ENCODE measurements at regions not wholly inside any gene's neighbourhood (a gene's known extent, or its start where the extent isn't known, plus 50 kb on each side); places are given as distances from the start of the nearest gene placed in this dataset.
"Not testable (repeated sequence)": the region's sequence is repeated elsewhere in the genome, so short reads cannot be mapped to it uniquely, and the experiment has no call there.

DNA sequence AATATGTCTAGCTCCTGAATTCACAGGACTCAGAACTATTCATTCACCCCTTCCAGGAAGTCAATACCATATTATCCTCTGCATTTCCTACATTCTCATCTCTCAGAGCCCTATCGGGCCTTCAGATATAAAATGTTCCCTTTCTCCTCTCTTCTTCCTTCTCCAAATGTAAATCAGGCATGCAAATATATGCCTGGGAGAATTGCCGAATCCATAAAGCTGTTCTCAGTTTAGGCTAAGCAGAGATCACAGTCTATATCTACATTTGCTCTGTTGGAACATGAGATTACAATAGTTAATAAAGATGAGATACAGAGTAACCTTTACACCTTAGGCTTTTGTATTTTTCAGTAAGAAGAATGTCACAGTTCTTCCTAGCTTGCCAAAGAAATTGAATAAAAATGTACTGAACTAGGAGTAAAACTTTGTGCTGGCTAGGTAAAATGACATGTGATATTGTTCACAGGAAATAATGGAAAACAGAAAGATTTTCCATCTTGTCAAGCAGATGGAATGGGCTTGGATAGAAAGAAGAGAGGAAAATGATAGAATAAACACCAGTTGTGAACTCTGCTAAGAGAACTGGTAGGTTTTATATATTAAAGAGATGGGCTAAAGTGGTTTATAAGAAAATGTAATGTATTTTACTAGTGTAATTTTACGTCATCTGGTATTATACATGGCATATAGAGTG is 161.5 kb downstream of the NRIP1 start:
- no peak for DNase-seq

DNA sequence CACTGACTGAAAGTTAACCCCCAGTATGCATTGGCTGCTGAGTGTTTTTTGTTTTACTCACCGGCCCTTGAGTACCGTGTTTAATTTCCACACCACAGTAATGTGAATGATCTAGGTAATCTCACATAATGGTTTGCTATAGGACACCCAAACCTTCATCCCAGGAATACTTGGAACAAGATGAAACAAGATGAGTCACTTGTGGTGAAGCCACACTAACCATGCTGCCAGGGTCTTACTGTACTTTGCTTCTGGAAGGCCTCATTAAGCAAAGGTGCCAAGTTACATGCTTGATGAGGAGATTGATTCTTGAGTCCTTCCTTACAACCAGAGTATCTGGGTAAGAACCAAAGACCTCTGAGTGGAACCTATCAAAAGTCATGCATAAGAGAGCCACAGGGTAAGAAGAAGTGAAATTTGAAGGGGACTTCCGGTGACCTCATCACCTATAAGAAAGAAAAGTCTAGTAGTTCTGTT is 163.3 kb downstream of the NRIP1 start:
- DNase-seq, result no peak

DNA sequence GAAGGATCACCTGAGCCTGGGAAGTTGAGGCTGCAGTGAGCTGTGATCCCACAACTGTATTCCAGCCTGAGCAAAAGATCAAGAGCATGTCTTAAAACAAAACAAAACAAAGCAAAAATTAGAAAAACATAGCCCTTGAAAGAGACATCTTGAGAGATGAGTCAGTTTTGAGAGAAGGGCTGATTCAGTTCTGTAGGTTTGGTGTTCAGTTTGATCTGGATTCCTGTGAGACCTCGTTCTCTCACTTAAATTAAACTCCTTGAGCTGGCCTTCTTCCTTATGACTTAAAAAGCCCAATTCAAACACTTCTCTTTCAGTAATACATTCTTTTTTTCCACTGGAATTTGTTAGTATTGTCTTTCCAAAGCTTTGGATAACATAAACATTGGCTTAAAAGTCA is 164.2 kb downstream of the NRIP1 start:
- DNase-seq, result no peak

DNA sequence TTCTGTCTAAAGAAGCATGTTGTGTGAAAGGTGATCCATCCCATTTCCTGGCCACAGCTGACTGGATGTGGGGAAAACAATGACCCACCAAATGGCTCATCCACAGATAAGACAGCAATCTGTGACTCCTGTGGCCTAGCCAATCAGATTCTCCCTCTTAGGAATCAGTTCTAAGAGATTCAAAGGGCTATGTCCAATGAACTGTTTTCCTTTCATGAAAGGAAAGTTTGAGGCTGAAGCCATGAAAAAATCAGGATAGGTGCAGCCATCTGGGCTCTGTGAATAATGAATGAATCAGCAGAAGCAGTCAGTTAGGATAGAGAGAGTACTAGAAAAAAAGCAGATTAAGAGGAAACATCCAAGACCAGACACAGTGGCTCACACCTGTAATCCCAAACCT is 164.7 kb downstream of the NRIP1 start:
- DNase-seq, result no peak

DNA sequence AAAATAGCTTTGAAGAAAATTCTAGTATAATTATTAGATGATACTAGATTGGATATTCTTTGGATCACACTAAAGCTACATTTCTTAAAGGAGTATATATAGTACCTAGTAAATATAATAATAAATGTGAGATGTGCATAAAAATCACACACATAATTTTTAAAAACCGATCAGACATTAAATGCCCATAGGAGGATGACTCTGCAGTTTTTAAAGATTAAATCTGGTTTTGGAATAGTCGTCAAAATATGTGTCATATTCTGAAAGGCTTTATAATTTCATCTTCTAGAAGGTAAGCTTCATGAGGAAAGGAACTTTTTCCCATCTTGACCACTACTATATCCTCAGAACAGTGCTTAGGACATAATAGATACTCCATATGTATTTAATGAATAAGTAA is 169.0 kb downstream of the NRIP1 start:
- DNase-seq, result no peak

DNA sequence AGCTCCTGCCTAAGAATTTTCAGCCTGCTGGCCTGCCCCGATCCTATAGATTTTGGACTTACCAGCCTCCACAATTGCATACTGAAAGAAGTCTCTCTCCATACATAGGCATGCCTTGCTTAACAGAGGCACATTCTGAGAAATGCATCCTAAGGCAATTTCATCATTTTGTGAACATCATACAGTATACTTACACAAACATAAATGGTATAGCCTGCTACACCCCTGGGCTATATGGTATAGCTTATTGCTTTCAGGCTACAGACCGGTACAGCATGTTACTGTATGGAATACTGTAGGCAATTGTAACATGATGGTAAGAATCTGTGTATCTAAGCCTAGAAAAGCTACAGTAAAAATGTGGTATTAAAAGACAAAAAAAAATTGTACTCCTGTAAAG is 174.7 kb downstream of the NRIP1 start:
- DNase-seq, result no peak

DNA sequence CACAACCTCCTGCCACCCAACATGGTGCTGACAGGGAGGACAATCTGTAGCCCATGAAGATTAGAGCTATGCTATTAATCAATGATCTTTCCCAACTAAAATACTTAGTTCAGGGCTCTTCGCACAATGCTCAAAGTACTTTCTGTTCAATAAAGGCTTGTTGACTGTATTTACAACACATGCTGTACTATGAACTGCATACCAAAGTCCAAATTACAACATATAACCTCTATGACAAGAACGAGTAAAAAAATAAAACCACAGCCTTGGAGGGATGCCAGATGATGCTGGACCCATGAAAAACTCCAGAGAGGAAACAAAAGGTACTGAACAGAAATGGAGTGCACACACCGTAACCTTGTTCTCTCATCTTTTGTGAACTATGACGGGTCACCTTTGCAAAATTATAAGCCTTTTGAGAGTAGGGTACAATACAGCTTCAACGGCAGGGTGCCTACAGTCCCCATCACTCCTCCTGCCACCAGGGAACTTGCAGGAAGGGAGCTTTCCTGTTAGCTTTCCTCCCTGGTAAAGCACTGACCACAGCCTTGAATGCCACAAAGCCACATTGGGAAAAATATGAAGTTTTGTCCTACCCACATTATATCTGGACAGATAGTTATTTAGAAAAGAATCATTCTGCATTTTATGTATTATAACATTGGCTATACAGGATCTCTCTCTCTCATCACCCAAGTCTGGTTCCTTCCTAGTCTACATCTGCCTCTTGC is 175.6 kb downstream of the NRIP1 start:
- no peak for DNase-seq

DNA sequence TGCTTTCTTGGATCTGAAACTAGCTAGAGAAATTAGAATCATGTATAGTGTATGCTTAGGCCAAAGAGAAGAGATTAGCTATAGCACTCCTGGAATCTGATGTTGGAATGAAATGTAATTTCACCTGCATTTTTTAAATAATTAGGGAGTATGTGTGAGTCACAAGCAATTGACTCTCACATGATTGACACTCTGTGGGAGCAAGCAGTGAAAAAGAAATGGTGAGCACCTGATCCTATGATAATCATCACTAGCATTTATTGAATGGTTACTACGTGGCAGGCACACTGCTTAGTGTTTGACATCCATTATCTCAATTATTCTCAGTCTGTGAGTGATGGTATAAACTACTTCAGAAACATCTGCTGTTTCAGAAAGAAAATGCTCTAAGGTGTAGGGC is 176.6 kb downstream of the NRIP1 start:
- no peak for DNase-seq

DNA sequence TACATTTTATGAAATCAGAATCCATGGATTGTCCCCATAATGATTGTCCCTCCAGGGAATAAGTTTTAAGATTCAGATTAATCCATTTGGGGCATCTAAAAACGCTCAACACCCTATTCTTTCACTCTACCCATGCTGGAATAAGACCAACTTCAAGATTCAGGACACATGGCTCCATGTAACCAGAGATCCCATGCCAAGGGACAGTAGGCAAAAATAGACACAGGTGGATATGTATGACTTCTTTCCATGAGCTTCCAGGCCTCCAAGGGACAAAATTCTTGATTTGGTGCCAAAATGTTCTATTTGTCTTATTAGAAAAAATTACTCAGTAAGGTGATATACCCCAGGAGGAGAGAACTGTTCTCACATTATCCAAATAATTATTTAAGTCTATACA is 178.8 kb downstream of the NRIP1 start:
- DNase-seq, result no peak

DNA sequence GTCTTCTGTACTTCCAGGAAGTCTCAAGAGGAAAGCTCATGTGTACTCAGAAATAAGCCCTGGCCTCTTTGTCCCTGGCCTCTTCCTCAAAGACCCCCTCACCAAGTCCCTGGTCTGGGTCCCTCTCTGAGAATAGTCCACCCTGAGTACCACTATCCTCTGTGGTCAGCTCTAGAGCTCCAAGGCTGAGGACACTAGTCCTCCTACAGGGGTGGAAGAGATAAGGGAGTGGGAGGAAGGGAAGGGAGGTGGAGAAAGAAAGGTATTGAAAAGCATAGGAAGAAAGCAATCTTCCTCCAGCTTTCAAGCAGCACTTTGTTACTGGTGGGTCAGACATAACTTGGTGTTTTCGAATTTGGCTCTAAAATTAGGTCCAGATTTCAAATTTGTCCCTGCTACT is 181.4 kb downstream of the NRIP1 start:
- no peak for DNase-seq

DNA sequence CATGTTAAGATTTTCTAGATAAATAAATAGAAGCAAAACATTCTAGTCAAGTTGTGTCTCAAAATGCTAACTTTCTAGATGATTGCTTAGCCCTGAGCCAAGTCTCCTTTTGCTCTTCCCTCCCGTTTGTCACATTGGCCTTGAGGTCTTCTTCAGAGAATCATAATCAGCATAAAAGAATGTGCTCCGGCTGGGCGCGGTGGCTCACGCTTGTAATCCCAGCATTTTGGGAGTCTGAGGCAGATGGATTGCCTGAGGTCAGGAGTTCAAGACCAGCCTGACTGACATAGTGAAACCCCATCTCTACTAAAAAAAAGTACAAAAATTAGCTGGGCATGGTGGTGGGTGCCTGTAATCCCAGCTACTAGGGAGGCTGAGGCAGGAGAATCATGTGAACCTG is 182.3 kb downstream of the NRIP1 start:
- not testable (repeated sequence) for DNase-seq

DNA sequence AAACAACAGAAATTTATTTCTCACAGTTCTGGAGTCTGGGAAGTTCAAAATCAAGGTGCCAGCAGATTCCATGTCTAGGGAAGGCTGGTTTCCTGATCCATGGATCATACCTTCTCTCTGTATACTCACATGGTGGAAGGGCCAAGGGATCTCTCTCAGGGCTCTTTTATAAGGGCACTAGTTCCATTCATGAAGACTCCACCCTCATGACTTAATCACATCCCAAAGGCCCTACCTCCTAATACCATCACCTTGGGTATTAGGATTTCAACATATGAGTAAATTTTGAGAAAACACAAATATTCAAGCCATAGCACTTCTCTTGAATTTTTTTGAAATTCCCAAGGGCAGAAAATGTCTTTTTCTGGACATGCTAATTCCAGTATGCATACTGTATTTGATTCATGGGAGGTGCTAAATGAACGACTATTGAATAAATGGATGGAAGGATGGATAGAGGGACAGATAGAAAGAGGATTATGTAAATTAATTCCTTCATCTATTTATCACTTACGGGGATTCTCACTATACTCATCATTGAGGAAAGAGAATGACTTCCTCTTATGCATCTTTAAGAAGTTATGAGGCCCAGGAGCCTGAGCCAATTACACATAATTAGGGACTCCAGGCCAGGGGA is 182.8 kb downstream of the NRIP1 start:
- DNase-seq, result no peak

DNA sequence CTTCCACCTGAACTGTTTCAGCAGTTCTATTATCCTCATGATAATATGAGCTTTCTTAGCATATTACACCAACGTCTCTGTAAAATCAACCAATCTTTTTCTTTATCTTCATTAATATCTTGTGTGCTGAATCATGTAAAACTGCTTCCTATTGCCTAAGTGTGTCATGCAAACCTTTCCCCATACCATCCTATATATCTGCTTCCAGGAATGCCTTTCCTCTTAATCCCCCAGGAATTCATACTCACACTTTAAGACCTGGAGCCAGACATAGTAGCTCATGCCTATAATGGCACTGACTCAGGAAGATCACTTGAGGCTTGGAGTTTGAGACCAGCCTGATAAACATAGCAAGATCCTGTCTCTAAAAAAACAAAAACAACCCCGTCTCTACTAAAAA is 183.9 kb downstream of the NRIP1 start:
- no peak for DNase-seq

DNA sequence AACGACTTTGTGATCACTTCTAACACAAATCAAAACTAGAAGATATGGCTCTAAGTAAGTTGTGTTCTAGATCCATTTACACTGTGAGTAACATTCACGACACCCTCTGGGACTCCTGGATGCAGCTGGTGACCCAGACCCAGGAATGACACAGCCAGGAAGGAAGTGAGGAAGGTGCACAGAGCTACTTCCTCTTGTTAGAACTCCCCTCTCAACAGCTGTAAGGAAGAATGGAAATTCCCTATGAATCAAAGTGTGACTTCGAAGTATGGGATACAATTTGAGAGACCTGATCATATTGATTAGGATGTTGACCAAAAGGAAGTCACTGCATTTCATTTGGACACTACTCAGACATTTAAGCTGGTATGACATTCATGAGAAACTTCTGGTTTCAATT is 185.3 kb downstream of the NRIP1 start:
- no peak for DNase-seq

DNA sequence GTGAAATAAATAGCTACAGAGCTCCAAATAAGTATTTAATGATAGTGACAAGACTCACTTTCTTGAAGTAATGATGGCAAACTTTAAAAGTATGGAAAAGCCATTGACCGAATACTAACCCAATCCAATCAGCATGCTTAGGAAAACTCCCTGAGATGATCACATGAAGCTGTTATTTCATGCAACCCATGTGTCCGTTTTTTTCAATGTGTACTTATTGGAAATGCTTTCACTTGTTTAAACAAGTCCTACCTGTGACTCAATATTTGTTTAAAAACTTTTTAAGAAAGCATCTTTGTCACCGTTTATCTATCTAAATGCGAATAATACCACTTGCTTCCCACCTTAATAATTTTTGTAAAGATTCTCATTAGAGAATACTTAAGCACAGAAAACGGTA is 185.8 kb downstream of the NRIP1 start:
- DNase-seq, result no peak

DNA sequence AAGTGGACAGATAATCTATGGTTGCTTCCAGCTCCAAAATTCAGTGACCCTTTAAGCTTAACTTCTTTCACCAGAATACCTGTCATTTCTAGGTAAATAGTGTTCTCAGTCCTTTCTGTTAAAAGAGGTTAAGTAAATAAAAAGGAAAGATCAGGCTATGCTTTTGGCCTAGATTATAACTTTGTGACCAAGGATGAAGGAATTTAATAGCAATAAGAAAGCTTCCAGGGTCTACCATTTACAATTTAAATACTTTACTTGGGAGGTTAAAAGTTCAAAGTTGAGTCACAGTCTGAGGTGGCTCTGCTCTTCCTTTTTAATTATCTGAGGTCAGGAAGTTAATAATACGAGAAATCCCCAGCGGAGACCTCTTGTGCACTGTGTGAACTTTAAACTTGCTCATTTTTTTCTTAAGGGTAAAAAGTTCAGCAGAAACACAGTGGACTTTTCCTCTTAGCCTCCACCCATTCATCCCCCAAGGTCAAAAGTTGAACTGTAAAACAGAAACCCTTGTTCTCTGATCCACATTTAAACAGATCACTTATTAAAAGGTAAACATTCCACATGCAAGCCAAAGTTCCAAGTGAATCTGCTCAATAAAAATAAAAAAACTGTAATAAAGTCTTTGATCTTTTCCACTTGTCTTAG is 187.1 kb downstream of the NRIP1 start:
- DNase-seq, result no peak

DNA sequence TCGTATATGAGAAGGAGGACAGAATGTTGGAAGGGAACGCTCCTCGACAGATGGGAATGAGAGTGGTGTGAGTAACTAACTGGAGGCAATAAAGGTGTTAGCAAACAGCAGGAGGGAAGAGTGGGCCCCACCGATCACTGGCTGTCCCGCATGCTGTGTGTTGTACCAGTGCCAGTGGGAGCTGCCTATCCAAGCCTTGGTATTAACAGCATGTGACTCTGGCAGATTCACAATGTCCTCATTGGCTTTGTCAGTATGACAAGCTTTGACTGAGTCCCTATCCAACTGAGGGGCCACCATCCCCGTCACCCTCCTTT is 188.3 kb downstream of the NRIP1 start:
- no peak for DNase-seq

DNA sequence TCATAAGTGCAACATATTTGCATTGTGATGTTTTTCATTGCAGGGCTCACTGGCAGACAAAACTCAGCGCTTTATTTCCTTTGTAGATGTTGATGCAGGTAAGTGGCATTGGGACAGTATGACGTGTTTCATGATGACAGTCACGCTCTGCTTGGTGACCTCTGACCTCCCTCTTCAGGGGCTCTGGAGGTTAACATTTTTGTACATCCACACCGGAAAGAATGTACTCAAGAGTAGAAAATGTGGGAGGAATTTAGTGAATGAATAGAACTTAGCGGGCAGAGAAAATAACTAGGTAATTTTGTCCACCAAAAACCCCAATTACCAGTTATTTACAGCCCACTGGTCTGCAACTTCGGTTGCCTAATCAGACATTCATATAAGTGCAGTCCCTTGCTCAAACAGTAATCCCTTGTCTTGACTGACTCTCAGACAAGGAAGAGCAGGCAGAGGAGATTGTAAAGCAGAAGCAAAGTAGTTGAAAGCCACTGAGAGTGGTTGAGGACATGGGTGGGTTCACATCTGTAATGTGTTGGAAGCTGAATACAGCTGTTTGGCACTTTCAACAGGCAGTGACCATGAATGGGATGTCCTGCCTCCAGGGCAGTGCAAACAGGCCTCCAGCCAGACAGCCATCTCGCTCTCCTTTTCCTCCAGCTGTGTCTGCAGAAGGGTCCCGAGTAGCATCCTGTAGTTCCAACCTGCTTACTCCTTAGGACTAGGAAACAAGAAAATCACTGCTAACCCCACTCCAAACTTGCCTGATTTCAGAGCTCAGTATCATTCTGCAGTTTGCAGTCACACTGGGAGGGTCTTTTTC is 188.9 kb downstream of the NRIP1 start:
- DNase-seq, result no peak

DNA sequence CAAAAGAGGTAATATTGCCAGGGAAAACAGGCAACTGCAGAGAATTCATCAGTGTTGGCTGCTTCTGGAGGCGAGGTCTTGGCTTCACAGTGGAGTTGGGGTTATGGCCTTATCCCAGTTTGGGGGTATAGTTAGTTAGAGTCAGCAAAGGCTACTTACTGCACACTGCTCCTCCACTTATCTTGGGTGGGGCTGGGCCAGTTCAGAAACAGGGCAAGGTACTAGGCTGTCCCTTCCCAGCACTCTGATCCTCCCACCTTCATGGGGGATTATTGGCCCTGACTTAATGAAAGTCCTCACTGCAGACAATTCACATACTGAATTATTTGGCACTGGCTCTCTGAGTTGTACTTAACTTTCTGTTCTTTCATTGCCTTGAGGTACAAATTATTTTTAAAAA is 189.6 kb downstream of the NRIP1 start:
- DNase-seq, result no peak

DNA sequence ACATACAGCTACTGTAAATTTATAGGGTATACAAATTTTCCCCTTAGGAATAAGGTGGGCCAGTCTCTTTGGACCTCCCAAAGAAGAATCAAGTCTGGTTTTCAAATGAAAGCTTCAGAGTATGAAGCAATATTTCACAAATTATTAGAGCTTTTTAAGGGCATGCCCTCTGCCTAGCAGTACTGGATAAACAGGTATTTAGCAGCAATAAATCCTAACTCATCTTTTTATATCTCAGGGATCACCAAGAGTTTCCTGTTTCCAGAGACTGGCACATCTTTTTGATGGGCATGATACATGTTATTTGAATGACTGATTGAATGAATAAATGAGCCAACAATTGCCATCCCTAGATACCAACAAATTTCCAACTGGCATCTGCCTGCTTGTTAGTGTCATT is 190.4 kb downstream of the NRIP1 start:
- no peak for DNase-seq

DNA sequence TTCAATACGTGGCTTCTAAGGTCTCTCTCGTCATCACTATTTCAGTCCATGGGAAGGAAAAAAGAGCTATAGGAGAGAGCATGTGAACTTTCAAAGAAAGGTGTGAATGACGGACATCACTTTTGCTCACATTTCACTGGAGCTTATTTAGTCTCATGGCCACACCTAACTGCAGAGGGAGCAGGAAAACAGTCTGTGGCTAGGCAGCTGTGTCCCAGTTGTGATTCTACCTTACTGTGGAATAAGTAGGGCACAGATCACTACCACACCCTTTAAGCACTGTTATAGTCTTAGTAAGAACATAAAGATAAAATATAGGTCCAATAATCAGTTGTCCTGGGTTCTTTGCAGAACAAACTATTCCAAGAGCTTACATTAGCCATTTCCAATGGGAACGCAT is 192.9 kb downstream of the NRIP1 start:
- no peak for DNase-seq

DNA sequence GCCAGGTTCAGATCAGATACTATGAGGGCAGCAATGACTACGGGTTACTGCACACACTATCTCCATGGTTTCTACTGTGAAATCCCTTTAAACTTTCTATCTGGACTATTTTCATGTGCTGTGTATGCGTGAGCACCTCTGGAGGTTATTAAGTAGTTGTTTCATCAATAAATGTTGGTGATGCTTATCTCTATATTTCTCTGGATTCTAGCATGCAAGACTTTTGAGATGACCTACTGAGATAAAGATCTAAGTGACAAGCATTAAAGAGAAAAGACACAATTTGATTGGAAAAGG is 194.0 kb downstream of the NRIP1 start:
- no peak for DNase-seq
